GM10266 (cell line): ENCODE measurements at regions not wholly inside any gene's neighbourhood (a gene's known extent, or its start where the extent isn't known, plus 50 kb on each side); places are given as distances from the start of the nearest gene placed in this dataset.

Experiments used
- DNase-seq: peaks from one replicate; pipeline ENCODE4 v3.0.0; 2012; ENCODE audit errors: extremely low spot score
- CTCF ChIP-seq: IDR thresholded peaks from 2 replicates; pipeline ENCODE4 v1.5.1; 2012; ENCODE audit warnings: mild to moderate bottlenecking, low read depth; ENCODE audit not compliant: control insufficient read depth, insufficient read depth; ENCODE audit errors: missing control alignments

- no peak for TF ChIP-seq CTCF
- DNase-seq, result no peak
Measured at GRCh38 chr3:72018343-72018984, 233.5 kb upstream of the PROK2 start.

GRCh38 chr3:72017935-72018334 lies 233.0 kb upstream of the PROK2 start:
- DNase-seq, result no peak
- TF ChIP-seq CTCF, result no peak

- TF ChIP-seq CTCF, result no peak
- DNase-seq, result no peak
Measured at GRCh38 chr3:72017311-72017710, 232.4 kb upstream of the PROK2 start.

GRCh38 chr3:72015463-72015862 lies 230.5 kb upstream of the PROK2 start:
- TF ChIP-seq CTCF, result no peak
- no peak for DNase-seq

GRCh38 chr3:72013084-72013483 lies 228.1 kb upstream of the PROK2 start:
- TF ChIP-seq CTCF, result no peak
- no peak for DNase-seq

GRCh38 chr3:72012363-72012762 lies 227.4 kb upstream of the PROK2 start:
- no peak for TF ChIP-seq CTCF
- DNase-seq, result no peak

GRCh38 chr3:72011485-72011884 lies 226.5 kb upstream of the PROK2 start:
- no peak for TF ChIP-seq CTCF
- DNase-seq, result no peak
